Activated T-cell treated with anti-CD3 and anti-CD28 coated beads, Interleukin-2, amount 50 U/mL, for 24 hours (primary cell): ENCODE measurements at regions not wholly inside any gene's neighbourhood (a gene's known extent, or its start where the extent isn't known, plus 50 kb on each side); places are given as distances from the start of the nearest gene placed in this dataset.
"Not testable (repeated sequence)": the region's sequence is repeated elsewhere in the genome, so short reads cannot be mapped to it uniquely, and the experiment has no call there.

ENCODE experiments used
- DNase-seq: peaks from one replicate; pipeline ENCODE4 v3.0.0-alpha.2; 2020
- H3K27ac Mint-ChIP-seq: 2 replicates; pipeline ENCODE4 v1.8.0; 2020; ENCODE audit warnings: mild to moderate bottlenecking, mixed read lengths
- H3K27me3 Mint-ChIP-seq: 2 replicates; pipeline ENCODE4 v1.8.0; 2020; ENCODE audit warnings: mixed read lengths
- H3K36me3 Mint-ChIP-seq: 2 replicates; pipeline ENCODE4 v1.8.0; 2020; ENCODE audit warnings: low read depth, mixed read lengths
- H3K4me1 Mint-ChIP-seq: 2 replicates; pipeline ENCODE4 v1.8.0; 2020; ENCODE audit warnings: low read depth, mixed read lengths
- H3K4me3 Mint-ChIP-seq: 2 replicates; pipeline ENCODE4 v1.8.0; 2020; ENCODE audit warnings: mild to moderate bottlenecking, moderate library complexity, mixed read lengths
- H3K9me3 Mint-ChIP-seq: 2 replicates; pipeline ENCODE4 v1.8.0; 2020; ENCODE audit warnings: mixed read lengths

DNA sequence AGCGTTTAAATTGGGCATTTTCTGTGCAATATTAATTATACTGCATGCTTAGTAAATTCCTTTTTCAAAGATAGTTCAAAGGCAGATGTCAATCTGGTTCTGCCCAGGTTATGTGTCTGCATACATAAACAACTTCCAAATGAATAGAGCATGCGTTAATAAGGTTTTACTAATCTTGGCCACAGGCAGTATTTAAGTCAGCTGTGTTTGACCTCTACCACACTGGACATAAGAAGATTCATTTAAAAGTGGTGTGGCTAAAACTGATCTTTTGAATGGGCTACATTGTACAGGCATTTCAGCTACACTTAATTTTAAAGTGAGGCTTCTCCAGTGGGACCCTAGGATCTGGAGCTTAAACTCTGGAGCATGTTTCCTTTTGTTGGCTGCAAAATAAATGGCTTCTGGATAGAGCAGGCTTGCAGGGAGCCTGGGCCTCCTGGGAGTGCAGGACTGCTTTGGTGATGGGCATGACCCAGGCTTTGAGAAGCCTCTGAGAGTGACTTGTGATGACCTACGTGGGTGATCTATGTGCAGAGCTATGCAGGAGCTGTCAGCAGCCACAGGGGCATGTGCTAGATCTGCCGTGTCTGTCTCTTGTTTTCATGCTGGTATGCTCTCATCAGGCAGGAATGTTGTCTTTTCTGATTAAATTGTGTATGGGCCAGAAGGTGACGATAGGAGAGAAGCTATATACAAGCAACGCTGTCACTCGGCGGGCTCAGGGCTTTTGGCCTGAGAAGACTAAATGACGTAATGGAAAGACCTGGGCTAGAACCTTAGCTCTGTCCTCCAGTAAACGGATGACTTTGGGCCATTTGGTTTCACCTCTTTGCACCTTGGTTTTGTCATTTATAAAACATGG lies 331.2 kb downstream of the QKI start:
- Mint-ChIP-seq H3K4me3 (no peak overlapping the region), H3K27me3 (peaks cover 23% of the 10 kb centered on the region), H3K4me1 (peaks cover 5% of the 10 kb centered on the region), H3K9me3 (no peaks in the 10 kb centered on the region), H3K27ac (no peak overlapping the region), H3K36me3 (no peaks in the 10 kb centered on the region)
- no peak for DNase-seq

DNA sequence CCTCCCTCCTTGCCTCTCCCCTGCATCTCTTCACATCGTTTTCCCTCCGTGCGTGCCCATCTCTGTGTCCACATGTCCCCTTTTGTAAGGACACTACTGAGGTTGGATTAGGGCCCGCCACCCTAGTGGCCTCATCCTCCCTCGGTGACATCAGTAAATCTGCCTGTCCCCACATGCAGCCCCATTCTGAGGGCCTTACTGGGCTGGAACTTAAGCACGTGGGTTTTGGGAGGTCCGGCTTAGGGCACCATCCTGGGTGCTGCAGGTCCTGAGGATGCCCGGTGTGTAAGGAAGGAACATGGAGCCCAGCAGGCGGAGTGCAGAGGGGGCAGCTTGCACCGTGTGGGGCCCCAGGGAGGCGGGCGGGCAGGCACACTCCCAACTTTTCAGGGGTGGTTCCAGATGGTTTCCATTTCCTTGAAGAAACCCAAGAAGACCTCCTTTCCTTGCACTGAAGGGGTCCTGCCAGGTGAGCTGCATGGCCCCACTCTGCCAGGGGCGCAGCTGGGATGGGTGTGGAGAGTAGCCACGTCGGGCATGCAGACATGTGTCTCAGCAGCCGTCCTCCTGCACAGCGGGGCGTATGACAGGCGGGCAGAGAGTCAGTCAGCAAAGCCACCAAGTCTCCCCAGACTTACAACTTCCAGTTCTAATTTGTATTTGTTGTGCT lies 329.9 kb downstream of the QKI start:
- no peak overlapping the region for H3K27ac Mint-ChIP-seq
- H3K4me1 Mint-ChIP-seq: no peaks in the 10 kb centered on the region
- H3K9me3 Mint-ChIP-seq: no peaks in the 10 kb centered on the region

DNA sequence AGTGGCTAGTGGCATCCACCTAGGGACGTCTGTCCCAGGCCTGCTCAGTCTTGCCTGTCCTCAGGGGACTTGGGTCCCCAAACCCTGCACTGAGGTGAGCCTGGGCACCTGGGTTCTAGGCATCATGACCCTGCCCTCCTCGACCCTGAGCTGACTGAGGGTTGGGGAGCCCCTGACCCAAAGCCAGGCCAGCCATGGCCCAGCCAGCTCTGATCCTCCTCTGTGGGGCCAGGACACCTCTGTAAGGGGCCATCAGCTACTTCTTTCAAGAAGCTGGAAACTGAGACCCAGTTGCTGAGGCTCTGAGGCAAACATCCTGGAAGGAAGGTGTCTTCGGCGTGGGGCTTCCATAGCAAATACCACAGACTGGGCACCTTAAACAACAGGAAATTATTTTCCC lies 329.3 kb downstream of the QKI start:
- Mint-ChIP-seq H3K4me1 (no peaks in the 10 kb centered on the region), H3K27me3 (peaks cover 5% of the 10 kb centered on the region), H3K4me3 (no peak overlapping the region), H3K36me3 (no peaks in the 10 kb centered on the region), H3K9me3 (no peaks in the 10 kb centered on the region), H3K27ac (no peak overlapping the region)
- no peak for DNase-seq

More for the DNA sequence above, 329.9 kb downstream of the QKI start:
- no peak for DNase-seq
- Mint-ChIP-seq H3K27me3 (peaks cover 9% of the 10 kb centered on the region), H3K36me3 (no peaks in the 10 kb centered on the region), H3K4me3 (no peak overlapping the region)

DNA sequence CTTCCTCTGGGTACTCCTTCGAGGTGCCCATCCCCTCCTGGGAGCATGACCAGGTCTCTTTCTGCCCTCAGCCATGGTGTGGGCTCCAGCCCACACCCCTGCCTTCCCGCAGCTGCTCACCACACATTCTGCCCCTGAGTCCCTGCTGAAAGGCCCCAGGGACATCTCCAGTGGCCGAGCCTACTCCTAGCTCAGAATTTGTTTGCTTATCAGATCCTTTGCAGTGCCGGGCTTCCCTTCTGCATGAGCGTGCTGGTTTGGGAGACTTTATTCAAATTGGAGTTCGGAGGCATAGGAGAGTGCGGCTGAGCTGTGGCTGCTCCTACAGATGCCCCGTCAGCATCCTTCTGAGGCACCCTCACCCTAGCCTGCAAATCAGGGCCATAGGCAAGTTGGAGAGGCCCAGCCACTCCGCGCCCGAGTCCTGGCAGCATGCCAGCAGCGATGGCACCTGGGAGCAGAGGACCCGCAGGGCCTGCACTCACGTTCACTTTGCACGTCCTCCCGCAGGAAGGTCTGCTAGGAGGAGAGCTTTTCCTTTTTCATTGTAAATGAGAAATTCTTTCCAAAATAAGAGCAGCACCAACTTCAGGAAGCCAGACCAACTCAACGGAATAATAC lies 327.3 kb downstream of the QKI start:
- no peaks in the 10 kb centered on the region for H3K4me1 Mint-ChIP-seq
- DNase-seq: no peak
- no peaks in the 10 kb centered on the region for H3K9me3 Mint-ChIP-seq
- no peak overlapping the region for H3K4me3 Mint-ChIP-seq
- no peak overlapping the region for H3K27ac Mint-ChIP-seq
- no peaks in the 10 kb centered on the region for H3K36me3 Mint-ChIP-seq
- H3K27me3 Mint-ChIP-seq: peaks cover 2% of the 10 kb centered on the region

DNA sequence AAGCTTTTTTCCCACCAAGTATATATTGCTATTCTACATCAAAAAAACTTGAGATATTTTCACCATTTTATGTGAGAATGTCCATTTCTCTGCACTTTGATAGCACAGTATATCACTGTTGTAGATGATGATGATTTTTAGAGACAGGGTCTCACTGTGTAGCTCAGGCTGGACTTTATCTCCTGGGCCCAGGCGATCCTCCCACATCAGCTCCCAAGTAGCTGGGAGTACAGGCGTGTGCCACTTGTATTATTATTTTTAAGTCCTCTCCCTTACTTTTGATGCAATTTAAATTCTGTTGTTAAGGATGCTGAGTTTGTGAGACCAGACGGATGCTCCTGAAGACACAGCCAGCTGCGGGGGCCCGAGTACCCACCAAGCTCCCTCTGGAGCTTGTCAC lies 326.8 kb downstream of the QKI start:
- Mint-ChIP-seq H3K36me3 (no peaks in the 10 kb centered on the region), H3K4me3 (no peak overlapping the region), H3K27me3 (peaks cover 2% of the 10 kb centered on the region), H3K4me1 (no peaks in the 10 kb centered on the region), H3K9me3 (no peaks in the 10 kb centered on the region), H3K27ac (no peak overlapping the region)
- DNase-seq: no peak

DNA sequence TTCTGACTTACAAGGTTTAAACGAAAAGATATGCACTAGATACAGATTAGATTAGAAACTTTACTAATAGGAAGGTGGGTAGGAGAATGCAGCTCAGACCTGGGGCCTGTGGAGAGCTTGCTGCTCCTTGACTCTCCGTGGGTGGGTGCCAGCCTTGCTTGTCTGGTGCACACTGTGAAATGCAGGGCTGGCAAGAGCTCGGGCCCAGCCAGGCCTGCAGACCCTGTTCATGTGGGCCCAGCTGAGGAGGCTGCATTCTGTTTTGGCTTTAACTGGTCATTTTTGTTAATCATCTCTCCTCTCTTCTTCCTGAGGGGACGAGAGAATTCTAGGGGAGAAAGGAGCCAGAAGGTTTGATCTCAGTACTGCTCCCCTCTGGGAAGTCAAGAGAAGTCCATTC lies 325.4 kb downstream of the QKI start:
- Mint-ChIP-seq H3K27ac (no peak overlapping the region), H3K36me3 (no peaks in the 10 kb centered on the region), H3K4me3 (no peak overlapping the region), H3K4me1 (no peaks in the 10 kb centered on the region), H3K27me3 (peaks cover 2% of the 10 kb centered on the region), H3K9me3 (no peaks in the 10 kb centered on the region)
- DNase-seq: no peak

DNA sequence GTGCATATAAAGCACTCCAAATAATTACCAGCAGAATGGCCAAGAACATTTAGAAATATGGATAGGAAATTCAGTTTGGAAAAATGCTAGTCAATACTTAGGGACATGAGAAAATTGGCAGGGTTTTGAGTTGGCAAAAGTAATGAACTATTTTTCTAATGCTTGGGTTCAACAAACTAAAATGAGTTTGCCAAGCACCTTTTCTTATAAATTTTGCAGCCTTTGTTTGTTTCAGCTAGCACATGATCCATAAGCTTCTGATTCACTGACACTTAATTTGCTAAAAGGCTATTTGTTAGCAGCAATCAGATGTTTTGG lies 324.8 kb downstream of the QKI start:
- Mint-ChIP-seq H3K27me3 (peaks cover 2% of the 10 kb centered on the region), H3K9me3 (no peaks in the 10 kb centered on the region), H3K36me3 (no peaks in the 10 kb centered on the region), H3K27ac (no peak overlapping the region), H3K4me1 (no peaks in the 10 kb centered on the region), H3K4me3 (no peak overlapping the region)
- DNase-seq: no peak

DNA sequence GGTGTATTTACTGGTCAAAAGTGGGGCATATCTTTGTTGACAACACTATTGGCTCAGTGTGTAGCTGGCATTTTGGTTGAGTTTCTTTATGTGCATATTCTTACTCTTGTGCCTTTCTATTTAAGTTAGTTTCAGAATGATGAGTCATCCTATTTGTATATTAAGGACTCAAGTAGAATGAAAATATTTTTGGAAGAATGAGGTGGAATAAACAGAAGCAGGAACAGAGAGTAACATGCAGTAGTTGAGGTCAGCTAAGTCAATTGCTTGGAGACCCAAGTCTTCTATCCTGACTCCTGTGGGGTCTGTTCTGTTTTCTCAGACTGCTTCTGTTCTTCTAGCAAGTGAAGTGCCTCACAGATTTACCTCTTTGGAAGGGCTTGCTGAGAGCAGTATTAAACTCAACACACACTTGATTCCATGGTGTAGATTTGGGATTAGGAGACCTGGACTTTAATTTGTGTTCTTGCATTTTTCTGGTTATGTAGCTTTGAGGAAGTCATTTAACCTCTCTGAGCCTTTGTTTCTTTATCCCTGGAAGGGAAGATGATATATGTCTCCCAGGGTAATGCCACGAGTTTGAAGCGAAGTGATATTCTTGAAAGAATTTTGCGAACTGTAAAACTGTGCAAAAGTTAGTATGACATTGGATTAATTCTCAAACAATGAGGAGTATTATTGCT lies 324.3 kb downstream of the QKI start:
- no peaks in the 10 kb centered on the region for H3K4me1 Mint-ChIP-seq
- H3K36me3 Mint-ChIP-seq: no peaks in the 10 kb centered on the region
- no peaks in the 10 kb centered on the region for H3K9me3 Mint-ChIP-seq

DNA sequence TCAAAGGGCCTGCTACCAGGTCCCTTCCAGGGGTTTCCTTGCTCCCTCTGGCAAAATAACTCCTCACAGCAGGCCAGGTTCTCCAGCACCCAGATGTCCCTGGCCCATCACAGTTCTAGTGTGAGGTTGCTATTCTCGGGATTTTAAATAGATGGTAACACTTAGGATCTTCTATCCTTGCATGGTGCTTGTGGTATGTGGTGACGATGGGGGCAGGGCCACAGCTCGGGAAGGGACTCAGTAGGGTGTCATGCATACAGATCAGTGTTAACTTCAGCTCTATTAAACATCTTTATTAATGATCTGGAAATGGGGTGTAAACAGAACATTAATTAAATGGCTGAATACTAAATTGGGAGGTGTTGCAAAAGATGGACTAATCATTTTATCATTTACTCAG lies 323.8 kb downstream of the QKI start:
- Mint-ChIP-seq H3K36me3 (no peaks in the 10 kb centered on the region), H3K4me1 (no peaks in the 10 kb centered on the region), H3K4me3 (no peak overlapping the region), H3K27me3 (peaks cover 2% of the 10 kb centered on the region), H3K27ac (no peak overlapping the region), H3K9me3 (no peaks in the 10 kb centered on the region)
- no peak for DNase-seq

More for the DNA sequence above, 324.3 kb downstream of the QKI start:
- Mint-ChIP-seq H3K27me3 (peaks cover 2% of the 10 kb centered on the region), H3K27ac (no peak overlapping the region), H3K4me3 (no peak overlapping the region)
- DNase-seq: no peak

DNA sequence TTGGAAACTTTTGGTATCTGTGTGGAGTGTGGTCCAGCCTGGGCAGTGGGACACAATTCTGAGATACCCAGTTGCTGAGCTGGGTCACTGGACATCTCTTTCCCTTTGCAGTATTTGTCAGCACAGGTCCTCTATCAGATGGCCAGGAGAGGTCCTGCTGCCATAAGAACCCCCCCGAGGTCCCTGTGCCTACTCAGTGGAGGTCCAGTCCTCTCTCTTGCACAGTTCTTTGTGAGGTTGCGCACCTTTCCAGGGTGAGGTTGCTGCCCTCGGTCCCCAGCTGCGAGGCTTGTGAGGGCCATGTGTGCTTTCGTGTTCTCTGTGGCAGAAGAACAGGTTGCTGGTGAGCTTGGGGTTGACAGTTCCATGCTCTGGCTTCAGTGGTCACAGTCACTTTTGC lies 320.6 kb downstream of the QKI start:
- Mint-ChIP-seq H3K4me3 (no peak overlapping the region), H3K27me3 (no peaks in the 10 kb centered on the region), H3K9me3 (no peaks in the 10 kb centered on the region), H3K27ac (no peak overlapping the region), H3K36me3 (no peaks in the 10 kb centered on the region), H3K4me1 (no peaks in the 10 kb centered on the region)
- no peak for DNase-seq

DNA sequence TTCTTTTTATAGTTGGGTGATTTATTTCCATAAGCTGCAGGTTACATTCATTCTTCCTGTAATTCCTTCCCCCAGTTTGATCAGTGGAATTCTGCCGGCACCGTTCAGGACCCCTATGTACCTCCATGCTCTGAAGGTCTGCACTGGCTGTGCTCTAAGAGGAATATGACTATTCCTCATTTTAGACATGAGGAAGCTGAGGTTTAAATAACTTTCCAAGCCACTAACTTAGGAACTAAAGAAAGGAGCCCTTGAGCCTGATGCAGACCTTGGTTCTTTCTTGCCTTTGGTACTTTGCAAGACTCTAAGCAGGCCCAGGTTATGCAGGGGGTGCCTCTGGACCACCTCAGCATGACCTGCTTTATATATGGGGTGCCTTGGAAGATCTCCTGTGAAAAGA lies 318.5 kb downstream of the QKI start:
- Mint-ChIP-seq H3K4me3 (no peak overlapping the region), H3K9me3 (no peaks in the 10 kb centered on the region), H3K27me3 (no peaks in the 10 kb centered on the region), H3K4me1 (no peaks in the 10 kb centered on the region), H3K27ac (no peak overlapping the region), H3K36me3 (no peaks in the 10 kb centered on the region)
- no peak for DNase-seq

DNA sequence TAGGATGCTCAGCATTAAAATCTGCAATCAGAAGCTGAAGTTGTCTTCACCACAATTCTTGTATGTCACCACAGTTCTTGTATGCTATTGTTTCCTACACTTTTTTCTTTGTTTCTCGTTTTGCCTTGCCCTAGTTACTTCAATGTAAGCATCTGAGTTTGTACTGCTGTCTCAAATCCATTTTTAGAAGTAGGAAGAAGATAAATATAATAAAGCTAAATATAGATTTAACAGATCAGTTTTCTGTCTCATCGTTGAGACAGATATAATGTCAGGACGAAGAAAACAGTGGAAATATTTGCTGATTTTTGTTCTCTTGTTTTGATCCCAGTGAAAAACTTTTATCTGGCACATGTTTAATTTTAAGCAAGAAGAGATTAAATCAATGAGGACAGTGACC lies 318.0 kb downstream of the QKI start:
- no peak for DNase-seq
- Mint-ChIP-seq H3K4me3 (no peak overlapping the region), H3K27ac (no peak overlapping the region), H3K9me3 (no peaks in the 10 kb centered on the region), H3K36me3 (no peaks in the 10 kb centered on the region), H3K4me1 (no peaks in the 10 kb centered on the region), H3K27me3 (no peaks in the 10 kb centered on the region)

DNA sequence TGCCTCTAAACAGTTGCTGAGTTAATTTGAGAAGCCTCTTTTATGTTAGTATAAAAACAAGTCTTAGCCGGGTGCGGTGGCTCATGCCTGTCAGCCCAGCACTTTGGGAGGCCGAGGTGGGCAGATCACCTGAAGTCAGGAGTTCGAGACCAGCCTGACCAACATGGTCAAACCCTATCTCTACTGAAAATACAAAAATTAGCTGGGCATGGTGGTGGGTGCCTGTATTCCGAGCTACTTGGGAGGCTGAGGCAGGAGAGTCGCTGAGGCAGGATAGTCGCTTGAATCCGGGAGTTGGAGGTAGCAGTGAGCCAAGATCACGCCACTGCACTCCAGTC lies 317.5 kb downstream of the QKI start:
- not testable (repeated sequence) for H3K4me1 Mint-ChIP-seq, H3K27ac Mint-ChIP-seq, H3K27me3 Mint-ChIP-seq, DNase-seq, H3K9me3 Mint-ChIP-seq, H3K36me3 Mint-ChIP-seq, H3K4me3 Mint-ChIP-seq

DNA sequence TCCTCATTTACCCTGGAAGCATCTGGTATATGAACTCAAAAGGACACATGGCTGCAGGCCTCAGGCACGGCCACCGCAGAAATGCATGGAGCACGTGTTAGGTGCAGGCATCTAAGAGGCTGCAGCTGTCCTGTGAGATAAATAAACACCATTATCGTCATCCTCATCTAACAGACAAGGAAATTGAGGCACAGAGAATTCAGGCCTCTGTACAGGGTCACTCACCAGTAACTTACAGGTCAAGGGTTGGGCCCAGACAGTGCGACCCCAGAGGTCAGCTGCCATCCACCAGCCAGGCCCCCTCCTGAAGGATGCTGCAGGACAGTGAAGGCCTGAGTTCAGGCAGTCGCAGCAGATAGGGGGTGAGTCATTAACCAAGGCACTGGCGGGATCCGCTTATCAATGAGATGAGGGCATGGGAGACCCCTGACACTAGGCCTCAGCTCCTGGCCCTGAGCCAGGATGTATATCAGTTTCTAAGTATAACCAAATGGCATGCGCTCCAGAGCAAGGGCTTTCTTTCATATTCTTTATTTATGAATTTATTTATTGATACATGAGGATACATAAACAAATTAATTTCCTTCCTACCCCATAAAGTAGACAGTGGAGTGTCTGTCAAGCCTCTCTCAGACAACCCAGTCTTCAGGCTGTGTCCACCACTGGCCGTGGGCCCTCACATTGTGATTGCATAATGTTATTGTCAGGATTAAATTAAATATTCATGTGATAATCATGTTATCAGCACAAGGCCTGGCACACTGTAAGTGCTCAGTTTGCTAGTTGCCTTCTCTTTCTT lies 316.9 kb downstream of the QKI start:
- no peaks in the 10 kb centered on the region for H3K9me3 Mint-ChIP-seq

More for the DNA sequence above, 316.9 kb downstream of the QKI start:
- Mint-ChIP-seq H3K27ac (no peak overlapping the region), H3K4me3 (no peak overlapping the region), H3K27me3 (no peaks in the 10 kb centered on the region), H3K36me3 (no peaks in the 10 kb centered on the region), H3K4me1 (no peaks in the 10 kb centered on the region)
- no peak for DNase-seq
